A549 (cell line): ENCODE measurements at regions not wholly inside any gene's neighbourhood (a gene's known extent, or its start where the extent isn't known, plus 50 kb on each side); places are given as distances from the start of the nearest gene placed in this dataset.
"Not testable (repeated sequence)": the region's sequence is repeated elsewhere in the genome, so short reads cannot be mapped to it uniquely, and the experiment has no call there.

Source experiments
- CEBPB ChIP-seq, 2 experiments: fragments of >200 bp in 1 of 2; sonication (Bioruptor Twin) in 1 of 2; formaldehyde crosslinking in 1 of 2; IDR thresholded peaks; 2 replicates each; pipeline ENCODE4 v1.6.1; 2012 to 2016
- EP300 ChIP-seq, 2 experiments: fragments of >200 bp; sonication (Bioruptor Twin); formaldehyde crosslinking; IDR thresholded peaks; 2 replicates in 1 of 2; 3 replicates in 1 of 2; pipeline ENCODE4 v1.6.1; 2016 to 2017
- ESRRA ChIP-seq: fragments of 150-350 bp; IDR thresholded peaks from 2 replicates; pipeline ENCODE4 v1.6.1; 2014; ENCODE audit warnings: mild to moderate bottlenecking, low read length, borderline replicate concordance
- HOXA7 ChIP-seq: fragments of 250-450 bp; sonication (Bioruptor Pico); IDR thresholded peaks from 2 replicates; pipeline ENCODE4 v1.5.0; 2020; ENCODE audit warnings: mild to moderate bottlenecking, moderate library complexity
- NFE2L2 ChIP-seq: fragments of 150-350 bp; conservative IDR thresholded peaks from 2 replicates; pipeline ENCODE4 v1.6.1; 2014; ENCODE audit warnings: low read length
- POLR2A ChIP-seq: IDR thresholded peaks from 2 replicates; pipeline ENCODE4 v1.6.1; 2012; ENCODE audit warnings: mild to moderate bottlenecking, low read length
- TF ChIP-seq, protein P1 (sequence below): fragments of >200 bp; sonication (Bioruptor Twin); formaldehyde crosslinking; IDR thresholded peaks from 3 replicates; pipeline ENCODE4 v1.5.1; 2016
- TF ChIP-seq, protein P2 (sequence below): IDR thresholded peaks from 2 replicates; pipeline ENCODE4 v1.6.1; 2012
- TF ChIP-seq, protein P3 (sequence below): fragments of 200-600 bp; sonication (generic); IDR thresholded peaks from 2 replicates; pipeline ENCODE4 v1.6.1; 2016; ENCODE audit warnings: antibody characterized with exemption, mild to moderate bottlenecking, moderate library complexity
- TF ChIP-seq, protein P4 (sequence below): fragments of 250-450 bp; sonication (Bioruptor Pico); IDR thresholded peaks from 2 replicates; pipeline ENCODE4 v1.5.0; 2021; ENCODE audit warnings: mild to moderate bottlenecking, moderate library complexity, borderline replicate concordance

DNA sequence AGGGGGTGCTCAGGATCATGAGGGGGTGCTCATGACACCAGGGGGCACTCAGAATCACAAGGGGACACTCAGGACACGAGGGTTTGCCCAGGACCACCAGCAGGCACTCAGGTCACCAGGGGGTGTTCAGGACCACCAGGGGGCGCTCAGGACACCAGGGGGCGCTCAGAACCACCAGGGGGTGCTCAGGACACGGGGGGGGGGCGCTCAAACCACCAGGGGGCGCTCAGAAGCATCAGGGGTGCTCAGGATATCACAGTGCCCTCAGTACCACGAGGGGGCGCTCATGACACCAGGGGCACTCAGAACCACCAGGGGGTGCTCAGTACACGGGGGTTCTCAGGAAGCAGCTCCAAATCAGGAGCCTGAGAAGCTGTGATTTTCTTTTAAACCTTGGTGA lies 221.8 kb upstream of the TP53TG3 start:
- TF ChIP-seq HOXA7 (CRISPR knock-in tag); NFE2L2; ESRRA; EP300 (IDR thresholded peaks at IDR 0.05); CEBPB (IDR thresholded peaks at IDR 0.05); POLR2A: not testable (repeated sequence)
- TF ChIP-seq, protein P1, sequence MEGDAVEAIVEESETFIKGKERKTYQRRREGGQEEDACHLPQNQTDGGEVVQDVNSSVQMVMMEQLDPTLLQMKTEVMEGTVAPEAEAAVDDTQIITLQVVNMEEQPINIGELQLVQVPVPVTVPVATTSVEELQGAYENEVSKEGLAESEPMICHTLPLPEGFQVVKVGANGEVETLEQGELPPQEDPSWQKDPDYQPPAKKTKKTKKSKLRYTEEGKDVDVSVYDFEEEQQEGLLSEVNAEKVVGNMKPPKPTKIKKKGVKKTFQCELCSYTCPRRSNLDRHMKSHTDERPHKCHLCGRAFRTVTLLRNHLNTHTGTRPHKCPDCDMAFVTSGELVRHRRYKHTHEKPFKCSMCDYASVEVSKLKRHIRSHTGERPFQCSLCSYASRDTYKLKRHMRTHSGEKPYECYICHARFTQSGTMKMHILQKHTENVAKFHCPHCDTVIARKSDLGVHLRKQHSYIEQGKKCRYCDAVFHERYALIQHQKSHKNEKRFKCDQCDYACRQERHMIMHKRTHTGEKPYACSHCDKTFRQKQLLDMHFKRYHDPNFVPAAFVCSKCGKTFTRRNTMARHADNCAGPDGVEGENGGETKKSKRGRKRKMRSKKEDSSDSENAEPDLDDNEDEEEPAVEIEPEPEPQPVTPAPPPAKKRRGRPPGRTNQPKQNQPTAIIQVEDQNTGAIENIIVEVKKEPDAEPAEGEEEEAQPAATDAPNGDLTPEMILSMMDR, result not testable (repeated sequence)
- TF ChIP-seq, protein P2, sequence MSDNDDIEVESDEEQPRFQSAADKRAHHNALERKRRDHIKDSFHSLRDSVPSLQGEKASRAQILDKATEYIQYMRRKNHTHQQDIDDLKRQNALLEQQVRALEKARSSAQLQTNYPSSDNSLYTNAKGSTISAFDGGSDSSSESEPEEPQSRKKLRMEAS, result not testable (repeated sequence)
- TF ChIP-seq, protein P3, sequence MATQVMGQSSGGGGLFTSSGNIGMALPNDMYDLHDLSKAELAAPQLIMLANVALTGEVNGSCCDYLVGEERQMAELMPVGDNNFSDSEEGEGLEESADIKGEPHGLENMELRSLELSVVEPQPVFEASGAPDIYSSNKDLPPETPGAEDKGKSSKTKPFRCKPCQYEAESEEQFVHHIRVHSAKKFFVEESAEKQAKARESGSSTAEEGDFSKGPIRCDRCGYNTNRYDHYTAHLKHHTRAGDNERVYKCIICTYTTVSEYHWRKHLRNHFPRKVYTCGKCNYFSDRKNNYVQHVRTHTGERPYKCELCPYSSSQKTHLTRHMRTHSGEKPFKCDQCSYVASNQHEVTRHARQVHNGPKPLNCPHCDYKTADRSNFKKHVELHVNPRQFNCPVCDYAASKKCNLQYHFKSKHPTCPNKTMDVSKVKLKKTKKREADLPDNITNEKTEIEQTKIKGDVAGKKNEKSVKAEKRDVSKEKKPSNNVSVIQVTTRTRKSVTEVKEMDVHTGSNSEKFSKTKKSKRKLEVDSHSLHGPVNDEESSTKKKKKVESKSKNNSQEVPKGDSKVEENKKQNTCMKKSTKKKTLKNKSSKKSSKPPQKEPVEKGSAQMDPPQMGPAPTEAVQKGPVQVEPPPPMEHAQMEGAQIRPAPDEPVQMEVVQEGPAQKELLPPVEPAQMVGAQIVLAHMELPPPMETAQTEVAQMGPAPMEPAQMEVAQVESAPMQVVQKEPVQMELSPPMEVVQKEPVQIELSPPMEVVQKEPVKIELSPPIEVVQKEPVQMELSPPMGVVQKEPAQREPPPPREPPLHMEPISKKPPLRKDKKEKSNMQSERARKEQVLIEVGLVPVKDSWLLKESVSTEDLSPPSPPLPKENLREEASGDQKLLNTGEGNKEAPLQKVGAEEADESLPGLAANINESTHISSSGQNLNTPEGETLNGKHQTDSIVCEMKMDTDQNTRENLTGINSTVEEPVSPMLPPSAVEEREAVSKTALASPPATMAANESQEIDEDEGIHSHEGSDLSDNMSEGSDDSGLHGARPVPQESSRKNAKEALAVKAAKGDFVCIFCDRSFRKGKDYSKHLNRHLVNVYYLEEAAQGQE, result not testable (repeated sequence)
- TF ChIP-seq, protein P4, sequence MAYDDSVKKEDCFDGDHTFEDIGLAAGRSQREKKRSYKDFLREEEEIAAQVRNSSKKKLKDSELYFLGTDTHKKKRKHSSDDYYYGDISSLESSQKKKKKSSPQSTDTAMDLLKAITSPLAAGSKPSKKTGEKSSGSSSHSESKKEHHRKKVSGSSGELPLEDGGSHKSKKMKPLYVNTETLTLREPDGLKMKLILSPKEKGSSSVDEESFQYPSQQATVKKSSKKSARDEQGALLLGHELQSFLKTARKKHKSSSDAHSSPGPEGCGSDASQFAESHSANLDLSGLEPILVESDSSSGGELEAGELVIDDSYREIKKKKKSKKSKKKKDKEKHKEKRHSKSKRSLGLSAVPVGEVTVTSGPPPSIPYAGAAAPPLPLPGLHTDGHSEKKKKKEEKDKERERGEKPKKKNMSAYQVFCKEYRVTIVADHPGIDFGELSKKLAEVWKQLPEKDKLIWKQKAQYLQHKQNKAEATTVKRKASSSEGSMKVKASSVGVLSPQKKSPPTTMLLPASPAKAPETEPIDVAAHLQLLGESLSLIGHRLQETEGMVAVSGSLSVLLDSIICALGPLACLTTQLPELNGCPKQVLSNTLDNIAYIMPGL, result not testable (repeated sequence)
